Loucy (cell line): ENCODE measurements at regions not wholly inside any gene's neighbourhood (a gene's known extent, or its start where the extent isn't known, plus 50 kb on each side); places are given as distances from the start of the nearest gene placed in this dataset.
"Not testable (repeated sequence)": the region's sequence is repeated elsewhere in the genome, so short reads cannot be mapped to it uniquely, and the experiment has no call there.

Source experiments
- H2AFZ ChIP-seq: fragments of 200-600 bp; sonication (generic); 2 replicates; pipeline ENCODE4 v1.6.0; 2016; ENCODE audit warnings: antibody characterized with exemption, mild to moderate bottlenecking, low read length, moderate library complexity
- H3F3A ChIP-seq: fragments of 200-600 bp; 2 replicates; pipeline ENCODE4 v1.6.0; 2016; ENCODE audit warnings: antibody characterized with exemption, low read depth, mild to moderate bottlenecking
- H3K27me3 ChIP-seq: fragments of 200-600 bp; sonication (generic); 2 replicates; pipeline ENCODE4 v1.6.1; 2014; ENCODE audit warnings: low read length, mild to moderate bottlenecking; ENCODE audit not compliant: insufficient read depth, poor library complexity, severe bottlenecking
- H3K36me3 ChIP-seq: fragments of 200-600 bp; sonication (generic); 2 replicates; pipeline ENCODE4 v1.6.1; 2016; ENCODE audit warnings: low read length; ENCODE audit not compliant: insufficient read depth
- H3K4me1 ChIP-seq: fragments of 200-600 bp; sonication (generic); 2 replicates; pipeline ENCODE4 v1.5.1; 2014; ENCODE audit warnings: low read length, mild to moderate bottlenecking; ENCODE audit not compliant: insufficient read depth, poor library complexity, severe bottlenecking
- H3K4me2 ChIP-seq: fragments of 200-600 bp; sonication (generic); 2 replicates; pipeline ENCODE4 v1.6.0; 2014; ENCODE audit warnings: antibody characterized with exemption, low read length, low read depth, mild to moderate bottlenecking; ENCODE audit not compliant: poor library complexity, severe bottlenecking
- H3K4me3 ChIP-seq: fragments of 200-600 bp; sonication (generic); 2 replicates; pipeline ENCODE4 v1.5.1; 2014; ENCODE audit warnings: low read length, mild to moderate bottlenecking, mixed read lengths; ENCODE audit not compliant: poor library complexity, severe bottlenecking
- H3K79me2 ChIP-seq: fragments of 200-600 bp; sonication (generic); 2 replicates; pipeline ENCODE4 v1.6.1; 2014; ENCODE audit warnings: low read length; ENCODE audit not compliant: insufficient read depth
- H3K9ac ChIP-seq: fragments of 200-600 bp; sonication (generic); 2 replicates; pipeline ENCODE4 v1.6.0; 2014; ENCODE audit warnings: mild to moderate bottlenecking, low read depth, low read length, moderate library complexity; ENCODE audit not compliant: poor library complexity, severe bottlenecking
- H3K9me2 ChIP-seq: fragments of 200-600 bp; sonication (generic); replicated peaks from 2 replicates; pipeline ENCODE4 v1.6.1; 2016; ENCODE audit warnings: low read depth, low read length, mixed read lengths
- H3K9me3 ChIP-seq: fragments of 200-600 bp; sonication (generic); 2 replicates; pipeline ENCODE4 v1.6.1; 2014; ENCODE audit warnings: mild to moderate bottlenecking, antibody characterized with exemption, low read length, low read depth; ENCODE audit not compliant: insufficient read depth
- H4K20me1 ChIP-seq: fragments of 200-600 bp; sonication (generic); 2 replicates; pipeline ENCODE4 v1.6.0; 2014; ENCODE audit warnings: antibody characterized with exemption, low read length, mild to moderate bottlenecking; ENCODE audit not compliant: insufficient read depth, poor library complexity, severe bottlenecking
- CTCF ChIP-seq: fragments of 200-600 bp; sonication (generic); conservative IDR thresholded peaks from 2 replicates; pipeline ENCODE4 v1.5.1; 2014; ENCODE audit warnings: mild to moderate bottlenecking, antibody characterized with exemption, low read length
- EZH2phosphoT487 ChIP-seq: fragments of 200-600 bp; IDR thresholded peaks from 2 replicates; pipeline ENCODE4 v1.6.1; 2018; ENCODE audit warnings: antibody characterized with exemption, mild to moderate bottlenecking, moderate library complexity, borderline replicate concordance

GRCh38 chrX:53831662-53832635, 145.4 kb upstream of the HUWE1 start:
- Histone ChIP-seq H3F3A (no peaks in the 10 kb centered on the region), H4K20me1 (no peaks in the 10 kb centered on the region), H3K79me2 (no peaks in the 10 kb centered on the region), H3K9me2 (no peaks in the 10 kb centered on the region), H3K9me3 (no peaks in the 10 kb centered on the region), H2AFZ (no peak overlapping the region), H3K4me3 (no peak overlapping the region), H3K4me1 (no peaks in the 10 kb centered on the region), H3K9ac (no peak overlapping the region), H3K4me2 (no peak overlapping the region), H3K27me3 (no peaks in the 10 kb centered on the region), H3K36me3 (no peaks in the 10 kb centered on the region)
- TF ChIP-seq CTCF (peak; percentile 59), EZH2phosphoT487 (no peak)

GRCh38 chrX:53824686-53825085, 138.2 kb upstream of the HUWE1 start:
- TF ChIP-seq EZH2phosphoT487, result no peak
- TF ChIP-seq CTCF, result no peak
- Histone ChIP-seq H3K27me3 (no peaks in the 10 kb centered on the region), H3K36me3 (no peaks in the 10 kb centered on the region), H2AFZ (no peak overlapping the region), H3K4me3 (no peak overlapping the region), H3K9me3 (no peaks in the 10 kb centered on the region), H3K9me2 (no peaks in the 10 kb centered on the region), H4K20me1 (no peaks in the 10 kb centered on the region), H3K79me2 (no peaks in the 10 kb centered on the region), H3K4me2 (no peak overlapping the region), H3K9ac (no peak overlapping the region), H3K4me1 (no peaks in the 10 kb centered on the region), H3F3A (no peaks in the 10 kb centered on the region)

GRCh38 chrX:53818115-53818514, 131.6 kb upstream of the HUWE1 start:
- not testable (repeated sequence) for H3K9me3 ChIP-seq, H3K9ac ChIP-seq, H3K27me3 ChIP-seq, H3K36me3 ChIP-seq, H3F3A ChIP-seq, H3K79me2 ChIP-seq, H3K9me2 ChIP-seq, H3K4me3 ChIP-seq, H2AFZ ChIP-seq, H3K4me2 ChIP-seq, H4K20me1 ChIP-seq, H3K4me1 ChIP-seq

- Histone ChIP-seq H4K20me1 (no peaks in the 10 kb centered on the region), H3K79me2 (no peaks in the 10 kb centered on the region), H3K4me1 (no peaks in the 10 kb centered on the region), H3K9me3 (no peaks in the 10 kb centered on the region), H3K27me3 (no peaks in the 10 kb centered on the region), H3F3A (no peaks in the 10 kb centered on the region), H2AFZ (no peak overlapping the region), H3K9ac (no peak overlapping the region), H3K4me2 (no peak overlapping the region), H3K9me2 (no peaks in the 10 kb centered on the region), H3K4me3 (no peak overlapping the region), H3K36me3 (no peaks in the 10 kb centered on the region)
- TF ChIP-seq CTCF (no peak), EZH2phosphoT487 (no peak)
Measured at GRCh38 chrX:53817548-53817947, 131.0 kb upstream of the HUWE1 start.
